GM12864 (cell line): ENCODE measurements at regions not wholly inside any gene's neighbourhood (a gene's known extent, or its start where the extent isn't known, plus 50 kb on each side); places are given as distances from the start of the nearest gene placed in this dataset.

Experiments used
- DNase-seq: peaks from one replicate; pipeline ENCODE4 v3.0.0-alpha.2; 2011; ENCODE audit warnings: low read depth
- H3K4me3 ChIP-seq: 2 replicates; pipeline ENCODE4 v1.5.1; 2011; ENCODE audit warnings: mild to moderate bottlenecking, low read depth, low read length, control low read depth
- TF ChIP-seq, protein P1 (sequence below): IDR thresholded peaks from 2 replicates; pipeline ENCODE4 v1.5.1; 2011; ENCODE audit warnings: low read depth, mild to moderate bottlenecking, moderate library complexity, low read length, control low read depth, inconsistent platforms; ENCODE audit errors: missing control alignments

DNA sequence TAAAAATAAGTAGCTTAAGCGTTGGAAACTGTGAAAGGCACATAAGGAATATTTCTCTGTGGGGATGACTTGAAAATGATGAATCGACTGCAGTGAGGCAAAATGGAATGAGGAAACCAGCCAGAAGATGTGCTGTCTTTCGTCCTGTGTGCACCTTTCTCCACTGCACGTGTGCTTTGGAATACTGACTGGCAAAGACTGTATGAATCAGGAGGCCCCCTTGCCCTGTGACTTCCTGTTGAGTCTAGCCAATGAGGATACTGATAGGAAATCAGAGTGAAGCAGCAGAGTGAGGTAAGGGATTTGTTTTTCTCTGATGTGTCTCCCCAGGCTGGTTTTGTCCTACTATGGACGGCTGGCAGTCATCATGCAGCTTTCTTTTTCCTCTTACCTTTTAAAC, 118.2 kb upstream of the ADGRL4 start:
- H3K4me3 ChIP-seq: no peak overlapping the region
- no peak for DNase-seq
- TF ChIP-seq, protein P1, sequence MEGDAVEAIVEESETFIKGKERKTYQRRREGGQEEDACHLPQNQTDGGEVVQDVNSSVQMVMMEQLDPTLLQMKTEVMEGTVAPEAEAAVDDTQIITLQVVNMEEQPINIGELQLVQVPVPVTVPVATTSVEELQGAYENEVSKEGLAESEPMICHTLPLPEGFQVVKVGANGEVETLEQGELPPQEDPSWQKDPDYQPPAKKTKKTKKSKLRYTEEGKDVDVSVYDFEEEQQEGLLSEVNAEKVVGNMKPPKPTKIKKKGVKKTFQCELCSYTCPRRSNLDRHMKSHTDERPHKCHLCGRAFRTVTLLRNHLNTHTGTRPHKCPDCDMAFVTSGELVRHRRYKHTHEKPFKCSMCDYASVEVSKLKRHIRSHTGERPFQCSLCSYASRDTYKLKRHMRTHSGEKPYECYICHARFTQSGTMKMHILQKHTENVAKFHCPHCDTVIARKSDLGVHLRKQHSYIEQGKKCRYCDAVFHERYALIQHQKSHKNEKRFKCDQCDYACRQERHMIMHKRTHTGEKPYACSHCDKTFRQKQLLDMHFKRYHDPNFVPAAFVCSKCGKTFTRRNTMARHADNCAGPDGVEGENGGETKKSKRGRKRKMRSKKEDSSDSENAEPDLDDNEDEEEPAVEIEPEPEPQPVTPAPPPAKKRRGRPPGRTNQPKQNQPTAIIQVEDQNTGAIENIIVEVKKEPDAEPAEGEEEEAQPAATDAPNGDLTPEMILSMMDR: no peak

DNA sequence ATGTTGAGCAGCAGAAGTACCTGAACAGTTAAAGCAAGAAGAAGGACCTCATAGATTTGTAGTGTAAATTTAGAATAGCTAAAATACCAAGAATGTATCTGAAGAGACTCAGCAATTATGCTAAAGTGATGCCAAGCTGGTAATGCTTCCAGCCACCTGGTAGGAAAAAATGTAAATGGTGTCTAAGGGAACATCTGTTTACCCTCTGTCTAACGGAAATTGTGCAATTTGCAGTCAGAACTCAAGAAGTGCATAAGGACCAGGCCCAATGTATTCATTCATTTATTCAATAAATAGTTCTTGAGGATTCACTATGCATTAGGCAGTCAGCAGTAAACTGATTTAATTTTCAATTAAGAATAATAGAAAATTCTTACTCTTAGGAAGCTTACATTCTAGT, 116.0 kb upstream of the ADGRL4 start:
- TF ChIP-seq, protein P1: no peak
- no peak for DNase-seq
- H3K4me3 ChIP-seq: no peak overlapping the region

DNA sequence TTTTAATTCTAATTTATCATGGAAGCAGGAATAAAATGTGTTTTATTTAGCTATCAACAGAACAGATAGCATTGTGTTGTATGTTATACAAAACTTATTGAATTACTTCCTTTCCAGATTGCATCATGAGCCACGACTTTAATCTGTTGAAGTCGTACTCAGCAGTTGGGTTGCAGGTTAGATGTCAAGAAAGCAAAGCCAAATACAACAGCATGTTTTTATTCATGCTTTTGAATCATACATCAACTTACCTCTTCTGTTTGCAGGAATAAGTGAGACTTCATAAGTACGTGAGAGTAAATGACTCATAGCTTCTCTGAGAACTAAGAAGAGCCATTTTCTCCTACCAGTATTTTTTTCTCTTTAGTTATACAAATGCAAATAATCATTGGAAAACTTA, 110.8 kb upstream of the ADGRL4 start:
- TF ChIP-seq, protein P1: no peak
- DNase-seq: no peak
- no peak overlapping the region for H3K4me3 ChIP-seq

DNA sequence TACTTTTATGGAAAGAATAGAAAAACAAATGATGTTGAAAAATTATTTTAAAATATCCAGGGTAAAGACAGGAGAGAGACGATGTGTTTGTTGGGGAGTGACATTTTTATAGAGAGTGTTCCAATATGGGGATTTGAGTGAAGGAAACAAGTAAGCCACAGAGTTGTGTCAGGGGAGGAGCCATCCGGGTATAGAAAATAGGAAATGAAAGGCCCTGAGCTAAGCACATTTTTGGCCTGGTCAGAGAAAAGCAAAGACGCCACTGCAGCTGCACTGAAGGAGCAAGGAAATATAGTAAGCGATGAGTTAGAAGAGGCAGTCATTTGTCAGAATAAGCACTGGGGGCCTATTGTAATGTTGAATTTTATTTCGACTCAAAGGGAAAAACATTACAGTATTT, 107.3 kb upstream of the ADGRL4 start:
- no peak overlapping the region for H3K4me3 ChIP-seq
- DNase-seq: no peak
- TF ChIP-seq, protein P1: no peak

DNA sequence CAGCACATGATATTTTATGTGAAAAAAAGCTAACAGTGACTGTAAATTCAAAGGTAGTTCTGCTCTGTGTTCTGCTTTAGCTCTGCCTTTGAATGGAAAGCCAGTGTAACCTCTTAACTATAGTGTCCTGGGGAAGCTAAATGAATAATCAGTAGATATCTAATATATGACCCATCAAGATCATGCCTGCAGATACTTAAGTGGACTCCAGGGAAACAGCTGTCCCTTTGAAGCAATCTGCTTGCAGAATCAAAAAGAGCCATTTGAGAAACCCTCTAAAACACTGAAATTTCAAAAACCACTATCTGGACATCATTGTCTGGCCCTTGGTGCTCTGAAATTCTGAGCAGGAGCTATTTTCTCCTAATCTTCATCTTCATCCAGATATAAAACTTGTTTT, 104.2 kb upstream of the ADGRL4 start:
- H3K4me3 ChIP-seq: no peak overlapping the region
- TF ChIP-seq, protein P1: no peak
- DNase-seq: no peak

DNA sequence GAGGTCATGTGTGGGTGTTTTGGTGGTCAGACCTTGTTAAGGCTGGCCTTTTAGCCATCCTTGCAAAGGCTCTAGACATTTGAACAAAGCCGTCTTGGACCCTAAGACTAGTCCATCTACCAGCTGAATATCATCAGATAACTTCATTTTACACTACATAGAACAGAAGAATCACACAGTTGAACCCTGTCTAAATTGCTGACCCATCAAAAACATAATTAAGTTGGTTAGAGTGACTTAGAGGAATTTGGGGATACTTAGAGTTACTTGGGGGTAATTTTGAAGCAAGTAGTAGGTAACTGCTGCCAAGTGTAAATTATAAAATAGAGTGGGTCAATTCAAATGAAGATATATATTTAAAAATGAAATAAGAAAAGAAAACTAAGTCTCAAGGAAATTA, 102.9 kb upstream of the ADGRL4 start:
- no peak overlapping the region for H3K4me3 ChIP-seq
- DNase-seq: no peak
- TF ChIP-seq, protein P1: no peak

DNA sequence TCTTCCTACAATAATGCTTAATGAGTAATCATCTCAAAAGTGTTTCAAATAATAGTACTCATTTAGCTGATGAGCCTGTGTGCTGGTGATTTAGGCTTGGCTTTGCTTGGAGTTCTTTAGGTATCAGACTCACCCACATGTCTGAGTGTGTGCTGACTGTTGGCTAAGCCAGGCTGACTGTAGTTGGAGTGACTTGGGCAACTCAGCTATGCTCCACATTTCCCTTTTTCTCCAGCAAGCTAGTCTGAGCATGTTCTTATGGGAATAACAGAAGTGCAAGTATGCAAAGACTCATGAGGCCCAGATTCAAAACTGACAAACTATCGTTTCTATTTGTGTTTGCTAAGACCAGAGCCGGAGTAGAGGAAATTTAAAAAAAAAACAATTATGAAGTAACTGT, 99.0 kb upstream of the ADGRL4 start:
- TF ChIP-seq, protein P1: no peak
- no peak for DNase-seq

More for the DNA sequence above, 99.0 kb upstream of the ADGRL4 start:
- H3K4me3 ChIP-seq: no peak overlapping the region
